GM23248 (cell line): ENCODE measurements at regions not wholly inside any gene's neighbourhood (a gene's known extent, or its start where the extent isn't known, plus 50 kb on each side); places are given as distances from the start of the nearest gene placed in this dataset.

ENCODE experiments used
- EZH2 ChIP-seq: fragments of 200-600 bp; sonication (generic); IDR thresholded peaks from 2 replicates; pipeline ENCODE4 v1.6.1; 2018; ENCODE audit warnings: antibody characterized with exemption, mild to moderate bottlenecking; ENCODE audit not compliant: insufficient read depth, poor library complexity, severe bottlenecking
- EZH2phosphoT487 ChIP-seq: fragments of 200-600 bp; sonication (generic); IDR thresholded peaks from 2 replicates; pipeline ENCODE4 v1.6.1; 2018; ENCODE audit warnings: antibody characterized with exemption, moderate library complexity, mild to moderate bottlenecking, low read depth; ENCODE audit not compliant: insufficient read depth

- TF ChIP-seq EZH2 (no peak), EZH2phosphoT487 (no peak)
Observed at GRCh38 chr9:82912645-82913044, 150.3 kb downstream of the RASEF start.
